ENCODE measurements at regions not wholly inside any gene's neighbourhood (a gene's known extent, or its start where the extent isn't known, plus 50 kb on each side); places are given as distances from the start of the nearest gene placed in this dataset.

DNA sequence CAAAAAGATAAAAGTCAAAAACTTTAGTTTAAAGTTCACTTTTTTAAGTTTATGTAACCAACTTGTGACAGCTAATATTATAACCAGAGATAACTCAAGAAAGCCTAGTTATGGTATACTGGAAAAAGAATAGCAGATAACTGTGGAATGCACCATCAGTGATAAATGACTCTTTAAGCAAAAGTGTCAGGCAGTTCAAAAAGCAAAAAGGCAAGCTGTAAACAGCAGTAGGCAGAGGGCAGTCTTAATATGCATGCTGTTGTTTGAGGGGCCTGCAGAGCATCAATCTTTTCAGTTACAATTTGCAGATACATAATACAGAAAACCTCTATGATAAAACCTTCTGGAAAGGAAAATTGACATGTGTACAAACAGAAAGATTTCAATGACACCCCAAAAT, 81.8 kb upstream of the JADE1 start:
- no peaks in the 10 kb centered on the region for H3K4me1 Mint-ChIP-seq
- no peaks in the 10 kb centered on the region for H3K27me3 Mint-ChIP-seq
- POLR2A ChIA-PET: no interaction called here
- CTCF ChIA-PET: no interaction called here
- no peaks in the 10 kb centered on the region for H3K36me3 Mint-ChIP-seq
- Histone ChIP-seq H3K36me3 (ENCODE audit: control insufficient read depth in 2 of 3, insufficient read depth in 3 of 3, low read length in 3 of 3) (no peaks in the 10 kb centered on the region), H3K27me3 (ENCODE audit: control insufficient read depth in 2 of 2, insufficient read depth in 2 of 2, low read length in 2 of 2) (no peaks in the 10 kb centered on the region), H3K27ac (ENCODE audit: low read depth, low read length) (no peak overlapping the region), H3K9me3 (ENCODE audit: control insufficient read depth in 2 of 3, low read length in 3 of 3) (no peaks in the 10 kb centered on the region), H3K4me1 (ENCODE audit: control insufficient read depth in 2 of 2, insufficient read depth in 2 of 2, low read length in 2 of 2) (no peaks in the 10 kb centered on the region), H3K4me3 (ENCODE audit: low read length) (no peak overlapping the region)
- ATAC-seq (no peak), DNase-seq (no peak)
- H3K9me3 Mint-ChIP-seq: no peaks in the 10 kb centered on the region
- intact Hi-C loops (cut with micrococcal nuclease): no loop called here
- peak overlapping the region in 1 of 9 donors; percentile 15 for H3K27ac Mint-ChIP-seq
- no peak overlapping the region for H3K4me3 Mint-ChIP-seq

DNA sequence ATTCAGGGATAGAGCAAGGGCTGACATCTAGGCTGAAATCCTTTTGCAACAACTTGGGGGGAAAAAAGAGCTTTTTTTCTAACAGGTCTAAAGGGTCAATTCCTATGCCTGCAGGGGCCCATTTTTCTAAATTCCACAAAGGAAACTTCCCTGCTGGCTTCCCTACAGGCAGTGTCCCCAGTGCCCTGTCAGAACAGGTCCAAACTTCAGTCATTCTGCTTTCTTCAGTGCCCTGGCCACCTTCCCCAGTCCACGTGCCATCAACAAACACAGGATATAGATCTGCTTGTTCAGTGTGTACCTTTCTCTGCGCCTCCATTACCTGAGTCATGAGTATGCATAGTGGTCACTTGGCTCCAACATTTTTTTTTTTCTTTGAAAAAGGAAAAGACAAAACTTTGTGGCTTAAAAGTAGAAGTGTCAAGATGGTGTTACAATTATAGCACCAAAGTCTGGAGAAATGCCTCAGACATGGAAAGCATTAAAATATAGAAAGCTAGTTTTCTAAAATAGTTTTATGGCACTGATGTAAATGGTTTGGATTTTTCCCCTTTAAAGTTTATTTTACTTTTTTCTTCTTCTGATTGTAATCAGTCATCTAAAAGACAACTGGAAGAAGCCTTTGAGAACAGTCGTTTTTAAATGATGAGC, 84.0 kb upstream of the JADE1 start:
- Mint-ChIP-seq H3K36me3 (no peaks in the 10 kb centered on the region), H3K4me1 (no peaks in the 10 kb centered on the region), H3K27me3 (peaks cover 0 to 4% (median 0%) of the 10 kb centered on the region in 5 donors), H3K4me3 (no peak overlapping the region), H3K27ac (no peak overlapping the region), H3K9me3 (no peaks in the 10 kb centered on the region)
- Histone ChIP-seq H3K4me1 (ENCODE audit: control insufficient read depth in 2 of 2, insufficient read depth in 2 of 2, low read length in 2 of 2) (no peaks in the 10 kb centered on the region), H3K27me3 (ENCODE audit: control insufficient read depth in 2 of 2, insufficient read depth in 2 of 2, low read length in 2 of 2) (no peaks in the 10 kb centered on the region), H3K27ac (ENCODE audit: low read depth, low read length) (no peak overlapping the region), H3K9me3 (ENCODE audit: control insufficient read depth in 2 of 3, low read length in 3 of 3) (no peaks in the 10 kb centered on the region), H3K36me3 (ENCODE audit: control insufficient read depth in 2 of 3, insufficient read depth in 3 of 3, low read length in 3 of 3) (no peaks in the 10 kb centered on the region), H3K4me3 (ENCODE audit: low read length) (no peak overlapping the region)
- intact Hi-C loops (cut with micrococcal nuclease): no loop called here
- DNase-seq: no peak
- no peak for ATAC-seq
- ChIA-PET POLR2A (interaction anchor here (0.6 kb wide), 1 partner anchor 211 kb away, joined by 3 read pairs; no protein-coding TSS in a partner anchor), CTCF (no interaction called here)

DNA sequence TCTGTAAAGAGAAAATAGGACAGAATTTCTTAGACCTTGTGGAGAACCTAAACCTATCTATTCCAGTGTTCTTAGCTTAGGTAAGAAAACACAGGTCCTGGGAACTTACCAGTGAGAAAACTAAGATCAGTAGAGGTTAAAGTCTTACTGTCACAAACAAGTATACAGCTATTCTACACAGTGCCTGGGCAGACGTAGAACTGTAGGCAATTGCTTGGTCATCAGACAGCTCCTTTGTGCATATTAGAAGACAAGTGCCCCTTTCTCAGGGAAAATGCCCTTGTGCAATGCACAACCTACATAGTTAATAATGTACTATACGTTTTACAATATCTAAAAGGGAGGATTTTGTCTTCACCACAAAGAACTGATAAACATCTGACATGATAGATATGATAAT, 86.6 kb upstream of the JADE1 start:
- intact Hi-C loops (cut with micrococcal nuclease): no loop called here
- DNase-seq: no peak
- Histone ChIP-seq H3K4me1 (ENCODE audit: control insufficient read depth in 2 of 2, insufficient read depth in 2 of 2, low read length in 2 of 2) (no peaks in the 10 kb centered on the region), H3K9me3 (ENCODE audit: control insufficient read depth in 2 of 3, low read length in 3 of 3) (no peaks in the 10 kb centered on the region), H3K4me3 (ENCODE audit: low read length) (no peak overlapping the region), H3K27me3 (ENCODE audit: control insufficient read depth in 2 of 2, insufficient read depth in 2 of 2, low read length in 2 of 2) (no peaks in the 10 kb centered on the region), H3K27ac (ENCODE audit: low read depth, low read length) (no peak overlapping the region), H3K36me3 (ENCODE audit: control insufficient read depth in 2 of 3, insufficient read depth in 3 of 3, low read length in 3 of 3) (no peaks in the 10 kb centered on the region)
- Mint-ChIP-seq H3K27me3 (peaks cover 0 to 8% (median 0%) of the 10 kb centered on the region in 5 donors), H3K4me1 (no peaks in the 10 kb centered on the region), H3K9me3 (no peaks in the 10 kb centered on the region), H3K27ac (no peak overlapping the region), H3K4me3 (no peak overlapping the region), H3K36me3 (no peaks in the 10 kb centered on the region)
- POLR2A ChIA-PET: no interaction called here
- CTCF ChIA-PET: no interaction called here
- ATAC-seq: no peak

DNA sequence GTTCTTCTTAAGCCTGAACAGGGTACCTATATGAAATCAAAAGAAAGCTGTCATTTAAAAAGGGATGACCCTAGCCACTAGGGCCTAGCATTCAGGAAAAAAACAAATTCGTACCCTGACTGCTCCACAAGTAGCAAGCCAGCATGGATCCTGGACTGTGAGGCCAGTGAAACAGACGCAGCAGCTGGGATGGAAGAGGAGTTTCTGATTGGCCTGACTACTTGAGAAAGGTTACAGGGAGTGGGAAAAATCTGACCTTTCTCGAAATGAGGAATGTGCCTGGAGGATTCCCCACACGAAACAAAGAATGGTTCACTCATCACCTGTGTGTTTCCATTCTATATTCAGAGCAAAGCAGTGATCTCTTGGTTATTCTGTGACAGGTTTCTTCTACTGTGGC, 87.6 kb upstream of the JADE1 start:
- H3K4me3 Mint-ChIP-seq: no peak overlapping the region
- ATAC-seq (no peak), DNase-seq (no peak)
- no peak overlapping the region for H3K27ac ChIP-seq (ENCODE audit: low read depth, low read length)
- no peaks in the 10 kb centered on the region for H3K36me3 ChIP-seq (ENCODE audit: control insufficient read depth in 2 of 3, insufficient read depth in 3 of 3, low read length in 3 of 3)
- no peaks in the 10 kb centered on the region for H3K36me3 Mint-ChIP-seq
- peaks cover 0 to 10% (median 0%) of the 10 kb centered on the region in 5 donors for H3K27me3 Mint-ChIP-seq
- no peak overlapping the region for H3K4me3 ChIP-seq (ENCODE audit: low read length)
- no peaks in the 10 kb centered on the region for H3K9me3 ChIP-seq (ENCODE audit: control insufficient read depth in 2 of 3, low read length in 3 of 3)
- H3K9me3 Mint-ChIP-seq: no peaks in the 10 kb centered on the region
- ChIA-PET POLR2A (no interaction called here), CTCF (interaction anchor here (0.6 kb wide), 1 partner anchor 516 kb away, joined by 3 read pairs; no protein-coding TSS in a partner anchor)
- no peaks in the 10 kb centered on the region for H3K4me1 Mint-ChIP-seq
- H3K27ac Mint-ChIP-seq: no peak overlapping the region
- intact Hi-C loops (cut with micrococcal nuclease): no loop called here
- no peaks in the 10 kb centered on the region for H3K4me1 ChIP-seq (ENCODE audit: control insufficient read depth in 2 of 2, insufficient read depth in 2 of 2, low read length in 2 of 2)
- no peaks in the 10 kb centered on the region for H3K27me3 ChIP-seq (ENCODE audit: control insufficient read depth in 2 of 2, insufficient read depth in 2 of 2, low read length in 2 of 2)

DNA sequence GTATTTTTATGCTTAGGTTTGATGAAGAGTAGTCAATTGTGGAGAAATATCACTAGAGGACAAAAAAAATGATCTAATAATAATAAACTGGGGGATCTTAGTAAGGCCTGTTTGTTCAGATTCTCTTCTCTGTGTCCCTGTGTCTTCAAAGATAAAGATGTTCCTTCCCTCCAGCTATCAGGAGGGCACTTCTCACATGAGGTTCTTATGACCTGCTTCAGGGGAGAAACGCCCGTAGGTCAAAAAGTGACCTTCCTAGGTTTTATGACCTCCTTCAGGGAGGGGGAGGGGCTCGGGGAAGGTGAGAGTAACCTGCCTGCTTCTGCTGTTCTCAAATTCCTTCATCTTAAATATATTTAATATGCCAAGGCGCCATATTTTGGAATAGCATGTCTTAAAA, 89.2 kb upstream of the JADE1 start:
- no peak for ATAC-seq
- no peaks in the 10 kb centered on the region for H3K9me3 Mint-ChIP-seq
- ChIA-PET CTCF (no interaction called here), POLR2A (no interaction called here)
- H3K4me3 ChIP-seq (ENCODE audit: low read length): no peak overlapping the region
- peaks cover 0 to 3% of the 10 kb centered on the region in 2 donors for H3K27me3 ChIP-seq (ENCODE audit: control insufficient read depth in 2 of 2, insufficient read depth in 2 of 2, low read length in 2 of 2)
- no peaks in the 10 kb centered on the region for H3K36me3 ChIP-seq (ENCODE audit: control insufficient read depth in 2 of 3, insufficient read depth in 3 of 3, low read length in 3 of 3)
- peak overlapping the region in 1 of 9 donors; percentile 10 for H3K27ac Mint-ChIP-seq
- H3K27me3 Mint-ChIP-seq: peaks cover 0 to 10% (median 0%) of the 10 kb centered on the region in 5 donors
- DNase-seq: no peak
- no peak overlapping the region for H3K27ac ChIP-seq (ENCODE audit: low read depth, low read length)
- H3K4me3 Mint-ChIP-seq: no peak overlapping the region
- intact Hi-C loops (cut with micrococcal nuclease): no loop called here
- H3K9me3 ChIP-seq (ENCODE audit: control insufficient read depth in 2 of 3, low read length in 3 of 3): no peaks in the 10 kb centered on the region
- H3K4me1 Mint-ChIP-seq: no peaks in the 10 kb centered on the region
- H3K4me1 ChIP-seq (ENCODE audit: control insufficient read depth in 2 of 2, insufficient read depth in 2 of 2, low read length in 2 of 2): no peaks in the 10 kb centered on the region
- peaks cover 0 to 1% (median 0%) of the 10 kb centered on the region in 5 donors for H3K36me3 Mint-ChIP-seq

DNA sequence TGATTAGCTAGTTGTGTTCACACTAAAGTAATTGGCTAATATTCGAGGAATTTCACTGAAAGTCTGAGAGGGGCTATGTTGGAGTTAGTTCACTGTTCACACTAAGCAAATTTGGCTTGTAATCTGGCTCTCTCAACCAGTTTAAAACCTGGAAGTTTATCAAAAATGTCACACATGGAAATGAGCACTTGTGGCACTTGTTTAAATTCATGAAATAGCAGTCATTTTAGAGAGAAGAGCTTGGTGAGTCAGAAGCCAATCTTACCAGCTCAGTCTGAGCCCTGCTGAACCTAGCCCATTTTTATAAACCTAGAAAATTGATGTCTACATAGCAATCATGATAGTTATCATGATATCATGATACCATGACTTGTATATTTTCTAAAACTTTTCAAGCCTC, 90.7 kb upstream of the JADE1 start:
- CTCF ChIA-PET: no interaction called here
- POLR2A ChIA-PET: no interaction called here
- Histone ChIP-seq H3K4me3 (ENCODE audit: low read length) (no peak overlapping the region), H3K27me3 (ENCODE audit: control insufficient read depth in 2 of 2, insufficient read depth in 2 of 2, low read length in 2 of 2) (peaks cover 0 to 3% of the 10 kb centered on the region in 2 donors), H3K27ac (ENCODE audit: low read depth, low read length) (no peak overlapping the region), H3K9me3 (ENCODE audit: control insufficient read depth in 2 of 3, low read length in 3 of 3) (no peaks in the 10 kb centered on the region), H3K36me3 (ENCODE audit: control insufficient read depth in 2 of 3, insufficient read depth in 3 of 3, low read length in 3 of 3) (no peaks in the 10 kb centered on the region), H3K4me1 (ENCODE audit: control insufficient read depth in 2 of 2, insufficient read depth in 2 of 2, low read length in 2 of 2) (no peaks in the 10 kb centered on the region)
- no peak overlapping the region for H3K27ac Mint-ChIP-seq
- peaks cover 0 to 2% (median 0%) of the 10 kb centered on the region in 11 donors for H3K9me3 Mint-ChIP-seq
- intact Hi-C loops (cut with micrococcal nuclease): no loop called here
- ATAC-seq (no peak), DNase-seq (no peak)
- H3K27me3 Mint-ChIP-seq: peaks cover 0 to 10% (median 0%) of the 10 kb centered on the region in 5 donors
- peaks cover 0 to 3% (median 0%) of the 10 kb centered on the region in 5 donors for H3K36me3 Mint-ChIP-seq
- peaks cover 0 to 5% (median 0%) of the 10 kb centered on the region in 7 donors for H3K4me1 Mint-ChIP-seq
- no peak overlapping the region for H3K4me3 Mint-ChIP-seq

DNA sequence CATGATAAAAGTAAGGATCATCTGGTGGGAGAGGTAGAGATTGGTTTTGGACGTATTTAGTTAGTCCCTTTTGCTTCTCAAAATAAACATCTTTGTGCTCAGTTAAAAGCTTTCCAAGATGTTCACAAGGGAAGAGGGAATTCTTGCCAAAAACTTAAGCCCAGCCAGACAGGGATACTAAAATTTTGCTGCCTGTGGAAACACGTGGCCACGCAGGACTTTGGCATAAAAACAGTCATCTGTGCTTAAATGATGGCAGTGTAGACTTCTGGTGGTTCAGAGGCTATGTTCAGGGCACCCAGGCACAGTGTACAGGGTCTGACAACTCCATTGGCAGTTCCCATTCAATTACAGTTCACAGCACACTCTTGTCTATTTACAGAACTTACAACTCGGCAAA, 93.2 kb upstream of the JADE1 start:
- Mint-ChIP-seq H3K9me3 (peaks cover 0 to 2% (median 0%) of the 10 kb centered on the region in 11 donors), H3K27ac (no peak overlapping the region), H3K4me1 (peaks cover 0 to 19% (median 9%) of the 10 kb centered on the region in 7 donors), H3K4me3 (no peak overlapping the region), H3K36me3 (peaks cover 0 to 3% (median 0%) of the 10 kb centered on the region in 5 donors), H3K27me3 (peaks cover 0 to 10% (median 0%) of the 10 kb centered on the region in 5 donors)
- no peak overlapping the region for H3K4me3 ChIP-seq (ENCODE audit: low read length)
- ATAC-seq: no peak
- no peaks in the 10 kb centered on the region for H3K4me1 ChIP-seq (ENCODE audit: control insufficient read depth in 2 of 2, insufficient read depth in 2 of 2, low read length in 2 of 2)
- H3K27ac ChIP-seq (ENCODE audit: low read depth, low read length): no peak overlapping the region
- H3K9me3 ChIP-seq (ENCODE audit: control insufficient read depth in 2 of 3, low read length in 3 of 3): no peaks in the 10 kb centered on the region
- ChIA-PET POLR2A (no interaction called here), CTCF (no interaction called here)
- no peak for DNase-seq
- no peaks in the 10 kb centered on the region for H3K36me3 ChIP-seq (ENCODE audit: control insufficient read depth in 2 of 3, insufficient read depth in 3 of 3, low read length in 3 of 3)
- peaks cover 0 to 3% of the 10 kb centered on the region in 2 donors for H3K27me3 ChIP-seq (ENCODE audit: control insufficient read depth in 2 of 2, insufficient read depth in 2 of 2, low read length in 2 of 2)
- intact Hi-C loops (cut with micrococcal nuclease): no loop called here

All from naive thymus-derived CD4-positive, alpha-beta T cell (primary cell).